ENCODE measurements at regions not wholly inside any gene's neighbourhood (a gene's known extent, or its start where the extent isn't known, plus 50 kb on each side); places are given as distances from the start of the nearest gene placed in this dataset.
"Not testable (repeated sequence)": the region's sequence is repeated elsewhere in the genome, so short reads cannot be mapped to it uniquely, and the experiment has no call there.

- H3K27ac ChIP-seq; DNase-seq; H3K4me3 ChIP-seq; H3K9me3 ChIP-seq; H3K4me1 ChIP-seq; intact Hi-C loops (cut with DNase I); H3K36me3 ChIP-seq; H3K27me3 ChIP-seq: not testable (repeated sequence)
- TF ChIP-seq CTCF (IDR thresholded peaks at IDR 0.05): peak; percentile 39
- peak; percentile 52 for ATAC-seq
Observed at GRCh38 chr17:46424187-46424884, 62.8 kb upstream of the ARL17B start.

- H3K4me1 ChIP-seq; DNase-seq; intact Hi-C loops (cut with DNase I); H3K27me3 ChIP-seq; H3K4me3 ChIP-seq; H3K27ac ChIP-seq; H3K36me3 ChIP-seq; H3K9me3 ChIP-seq: not testable (repeated sequence)
- peak; percentile 84 for ATAC-seq
Observed at GRCh38 chr17:46417907-46418306, 56.3 kb upstream of the ARL17B start.

GRCh38 chr17:46417261-46417660, 55.7 kb upstream of the ARL17B start:
- ATAC-seq; H3K27ac ChIP-seq; H3K4me1 ChIP-seq; H3K27me3 ChIP-seq; H3K4me3 ChIP-seq; DNase-seq; H3K9me3 ChIP-seq; intact Hi-C loops (cut with DNase I); H3K36me3 ChIP-seq: not testable (repeated sequence)

GRCh38 chr17:46414559-46414958, 53.0 kb upstream of the ARL17B start:
- ATAC-seq: peak; percentile 73
- H3K4me1 ChIP-seq; H3K9me3 ChIP-seq; H3K4me3 ChIP-seq; H3K27me3 ChIP-seq; intact Hi-C loops (cut with DNase I); H3K36me3 ChIP-seq; DNase-seq; H3K27ac ChIP-seq: not testable (repeated sequence)

GRCh38 chr17:46412156-46412555, 50.6 kb upstream of the ARL17B start:
- H3K27ac ChIP-seq; H3K36me3 ChIP-seq; DNase-seq; ATAC-seq; H3K4me1 ChIP-seq; intact Hi-C loops (cut with DNase I); H3K9me3 ChIP-seq; H3K4me3 ChIP-seq; H3K27me3 ChIP-seq: not testable (repeated sequence)

- H3K9me3 ChIP-seq; H3K36me3 ChIP-seq; H3K27me3 ChIP-seq; H3K27ac ChIP-seq; H3K4me1 ChIP-seq; DNase-seq; intact Hi-C loops (cut with DNase I); H3K4me3 ChIP-seq: not testable (repeated sequence)
- ATAC-seq: peak; percentile 75
Observed at GRCh38 chr17:46411172-46411852, 49.7 kb upstream of the ARL17B start.

All from upper lobe of right lung (tissue), 1 donor.